Upper lobe of right lung (tissue), 1 donor: ENCODE measurements at regions not wholly inside any gene's neighbourhood (a gene's known extent, or its start where the extent isn't known, plus 50 kb on each side); places are given as distances from the start of the nearest gene placed in this dataset.

Source experiments
- ATAC-seq: fragments of 200-7000 bp; cut with Tn5 transposase; one replicate; pipeline ENCODE4 v1.9.1; 2020; ENCODE audit warnings: mild to moderate bottlenecking, moderate library complexity
- DNase-seq: peaks from one replicate; pipeline ENCODE4 v3.0.0-alpha.2; 2020
- H3K27ac ChIP-seq: fragments of 200-600 bp; one replicate; pipeline ENCODE4 v1.8.0; 2022
- H3K27me3 ChIP-seq: fragments of 200-600 bp; one replicate; pipeline ENCODE4 v1.8.0; 2022; ENCODE audit warnings: mild to moderate bottlenecking
- H3K36me3 ChIP-seq: fragments of 200-600 bp; one replicate; pipeline ENCODE4 v1.8.0; 2022
- H3K4me1 ChIP-seq: fragments of 200-600 bp; one replicate; pipeline ENCODE4 v1.8.0; 2022
- H3K4me3 ChIP-seq: fragments of 200-600 bp; one replicate; pipeline ENCODE4 v1.8.0; 2022; ENCODE audit warnings: mild to moderate bottlenecking
- H3K9me3 ChIP-seq: fragments of 200-600 bp; one replicate; pipeline ENCODE4 v1.8.0; 2022
- CTCF ChIP-seq: fragments of 200-600 bp; IDR thresholded peaks from one replicate; pipeline ENCODE4 v1.8.0; 2022; ENCODE audit warnings: antibody characterized with exemption
- intact Hi-C: fragments of 100-400 bp; cut with DNase I; formaldehyde crosslinking; loops from one replicate; pipeline ENCODE4 v1.11.0; 2022
- donor health status: DM: no; HTN: yes; CAD: no; lungs with severe emphysema.

GRCh38 chr20:57988828-57989227 is 239.6 kb downstream of the ANKRD60 start:
- Histone ChIP-seq H3K9me3 (no peaks in the 10 kb centered on the region), H3K4me3 (no peak overlapping the region), H3K36me3 (no peaks in the 10 kb centered on the region), H3K27ac (no peak overlapping the region), H3K4me1 (no peaks in the 10 kb centered on the region), H3K27me3 (no peaks in the 10 kb centered on the region)
- intact Hi-C loops: no loop called here
- ATAC-seq (no peak), DNase-seq (no peak)
- TF ChIP-seq CTCF: no peak

GRCh38 chr20:57988422-57988821 is 240.0 kb downstream of the ANKRD60 start:
- Histone ChIP-seq H3K4me3 (no peak overlapping the region), H3K9me3 (no peaks in the 10 kb centered on the region), H3K27me3 (no peaks in the 10 kb centered on the region), H3K36me3 (no peaks in the 10 kb centered on the region), H3K4me1 (no peaks in the 10 kb centered on the region), H3K27ac (no peak overlapping the region)
- intact Hi-C loops: no loop called here
- DNase-seq: no peak
- ATAC-seq: no peak
- no peak for TF ChIP-seq CTCF

DNA sequence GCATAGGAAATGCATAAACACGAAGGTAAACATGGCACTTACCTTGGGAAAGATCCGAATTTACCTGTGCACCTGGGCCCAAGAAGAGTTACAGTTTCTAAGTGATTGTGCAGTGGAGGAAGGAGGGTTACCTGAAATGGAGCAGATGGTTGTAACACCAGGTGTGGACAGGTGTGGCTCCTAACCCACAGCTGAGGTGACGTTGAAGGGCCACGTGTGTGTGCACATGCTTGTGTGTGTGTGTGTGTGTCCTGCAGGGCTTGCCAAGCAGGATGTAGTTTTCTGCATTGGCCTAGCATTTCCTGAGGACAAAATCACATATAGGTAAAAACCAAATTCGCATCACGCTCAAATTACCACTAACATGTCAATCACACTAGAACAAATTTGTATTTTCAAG is 240.8 kb downstream of the ANKRD60 start:
- Histone ChIP-seq H3K27ac (no peak overlapping the region), H3K27me3 (no peaks in the 10 kb centered on the region), H3K36me3 (no peaks in the 10 kb centered on the region), H3K4me3 (no peak overlapping the region), H3K9me3 (no peaks in the 10 kb centered on the region), H3K4me1 (no peaks in the 10 kb centered on the region)
- TF ChIP-seq CTCF: no peak
- no peak for DNase-seq
- ATAC-seq: no peak
- intact Hi-C loops: no loop called here

- no peaks in the 10 kb centered on the region for H3K36me3 ChIP-seq
- no peak for TF ChIP-seq CTCF
- H3K27ac ChIP-seq: no peak overlapping the region
- ATAC-seq: no peak
- intact Hi-C loops: no loop called here
- H3K27me3 ChIP-seq: no peaks in the 10 kb centered on the region
- H3K4me3 ChIP-seq: no peak overlapping the region
- no peaks in the 10 kb centered on the region for H3K9me3 ChIP-seq
- no peak for DNase-seq
- H3K4me1 ChIP-seq: no peaks in the 10 kb centered on the region
These were observed 241.8 kb downstream of the ANKRD60 start for GRCh38 chr20:57986666-57987065.

DNA sequence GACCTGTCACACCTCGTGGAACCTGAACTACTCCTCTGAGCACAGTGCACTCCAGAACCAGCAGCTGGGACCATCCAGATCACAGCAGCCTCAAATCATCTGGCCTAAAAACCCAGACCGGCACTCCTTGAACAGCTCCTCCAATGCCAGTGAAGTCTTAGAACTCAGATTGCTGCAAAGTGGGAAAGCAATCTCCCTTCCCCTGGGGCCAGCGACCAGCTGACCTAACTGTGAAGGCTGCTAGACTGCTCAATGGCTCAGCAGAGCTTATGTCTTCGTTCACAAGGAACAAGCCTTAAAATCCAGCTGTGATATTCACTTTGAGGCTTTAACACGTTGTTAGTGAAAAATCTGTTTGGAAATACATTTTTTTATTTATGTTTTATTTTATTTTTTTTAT is 243.2 kb downstream of the ANKRD60 start:
- Histone ChIP-seq H3K27ac (no peak overlapping the region), H3K4me1 (no peaks in the 10 kb centered on the region), H3K9me3 (no peaks in the 10 kb centered on the region), H3K27me3 (no peaks in the 10 kb centered on the region), H3K4me3 (no peak overlapping the region), H3K36me3 (no peaks in the 10 kb centered on the region)
- DNase-seq (no peak), ATAC-seq (no peak)
- intact Hi-C loops: no loop called here
- TF ChIP-seq CTCF: no peak

DNA sequence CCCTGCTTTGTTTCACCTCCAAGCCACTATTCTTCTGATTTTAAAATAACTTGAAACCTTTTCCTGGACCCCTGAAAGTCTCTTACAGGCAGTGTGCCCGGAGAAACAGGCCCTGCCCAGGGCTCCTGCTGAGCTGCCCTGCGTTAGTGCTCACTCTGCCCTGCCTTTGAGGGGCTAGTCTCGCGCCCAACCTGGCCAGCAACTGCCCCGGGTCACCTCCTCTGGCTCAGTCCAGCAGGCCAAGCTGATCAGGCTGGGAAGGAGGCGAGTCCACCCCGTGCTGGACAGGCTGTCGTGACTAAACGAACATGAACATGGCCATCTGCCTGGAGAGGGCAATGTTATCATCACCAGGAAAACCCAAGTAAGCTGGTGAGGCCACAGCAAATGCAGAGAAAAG is 245.4 kb downstream of the ANKRD60 start:
- ATAC-seq (no peak), DNase-seq (peak; percentile 42)
- H3K9me3 ChIP-seq: no peaks in the 10 kb centered on the region
- H3K36me3 ChIP-seq: no peaks in the 10 kb centered on the region
- intact Hi-C loops: no loop called here
- TF ChIP-seq CTCF: no peak
- no peak overlapping the region for H3K27ac ChIP-seq
- no peak overlapping the region for H3K4me3 ChIP-seq
- H3K27me3 ChIP-seq: no peaks in the 10 kb centered on the region
- H3K4me1 ChIP-seq: no peaks in the 10 kb centered on the region
